ENCODE measurements at regions not wholly inside any gene's neighbourhood (a gene's known extent, or its start where the extent isn't known, plus 50 kb on each side); places are given as distances from the start of the nearest gene placed in this dataset.

- Mint-ChIP-seq H3K27ac (ENCODE audit: unreplicated experiment) (no peak overlapping the region), H3K9me3 (ENCODE audit: unreplicated experiment) (no peaks in the 10 kb centered on the region), H3K27me3 (ENCODE audit: low read depth, unreplicated experiment) (peaks cover 6% of the 10 kb centered on the region), H3K4me3 (ENCODE audit: unreplicated experiment) (no peak overlapping the region), H3K4me1 (ENCODE audit: low read depth, unreplicated experiment) (no peaks in the 10 kb centered on the region), H3K36me3 (ENCODE audit: low read depth, unreplicated experiment) (no peaks in the 10 kb centered on the region)
- Histone ChIP-seq H3K27ac (ENCODE audit: low read depth, low read length) (no peak overlapping the region), H3K36me3 (ENCODE audit: insufficient read depth, low read length) (no peaks in the 10 kb centered on the region), H3K79me2 (ENCODE audit: insufficient read depth, low read length) (no peaks in the 10 kb centered on the region), H3K4me3 (ENCODE audit: insufficient read depth, low read depth, low read length) (no peak overlapping the region), H3K4me1 (ENCODE audit: insufficient read depth, low read length) (no peaks in the 10 kb centered on the region), H2AFZ (ENCODE audit: low read depth, low read length) (no peak overlapping the region), H4K20me1 (ENCODE audit: insufficient read depth, low read length) (no peaks in the 10 kb centered on the region), H3K27me3 (ENCODE audit: insufficient read depth, low read length) (no peaks in the 10 kb centered on the region), H3K9me3 (ENCODE audit: insufficient read depth, low read depth, low read length) (no peaks in the 10 kb centered on the region), H3K9ac (ENCODE audit: low read length) (no peak overlapping the region), H3K4me2 (ENCODE audit: low read length) (no peak overlapping the region)
- DNase-seq (ENCODE audit: low read depth) (no peak), FAIRE-seq (no peak)
- TF ChIP-seq EZH2 (IDR thresholded peaks at IDR 0.05; ENCODE audit: insufficient read depth, low read length), result no peak
Measured at GRCh38 chr2:223122781-223123180, 70.8 kb downstream of the KCNE4 start.

- no peak overlapping the region for H2AFZ ChIP-seq (ENCODE audit: low read depth, low read length)
- H3K36me3 Mint-ChIP-seq (ENCODE audit: low read depth, unreplicated experiment), result no peaks in the 10 kb centered on the region
- H3K27me3 Mint-ChIP-seq (ENCODE audit: low read depth, unreplicated experiment), result peaks cover 4% of the 10 kb centered on the region
- H3K27me3 ChIP-seq (ENCODE audit: insufficient read depth, low read length), result no peaks in the 10 kb centered on the region
- H3K4me3 ChIP-seq (ENCODE audit: insufficient read depth, low read depth, low read length), result no peak overlapping the region
- no peaks in the 10 kb centered on the region for H3K79me2 ChIP-seq (ENCODE audit: insufficient read depth, low read length)
- TF ChIP-seq CTCF (IDR thresholded peaks at IDR 0.05; ENCODE audit: insufficient read depth, low read depth, low read length), result no peak
- no peak for TF ChIP-seq EZH2 (IDR thresholded peaks at IDR 0.05; ENCODE audit: insufficient read depth, low read length)
- no peak overlapping the region for H3K27ac ChIP-seq (ENCODE audit: low read depth, low read length)
- DNase-seq (ENCODE audit: low read depth) (no peak), FAIRE-seq (no peak)
- no peaks in the 10 kb centered on the region for H3K9me3 Mint-ChIP-seq (ENCODE audit: unreplicated experiment)
- H3K36me3 ChIP-seq (ENCODE audit: insufficient read depth, low read length), result no peaks in the 10 kb centered on the region
- H3K4me1 Mint-ChIP-seq (ENCODE audit: low read depth, unreplicated experiment), result no peaks in the 10 kb centered on the region
- no peak overlapping the region for H3K9ac ChIP-seq (ENCODE audit: low read length)
- H3K4me2 ChIP-seq (ENCODE audit: low read length), result no peak overlapping the region
- H3K27ac Mint-ChIP-seq (ENCODE audit: unreplicated experiment), result no peak overlapping the region
- no peaks in the 10 kb centered on the region for H4K20me1 ChIP-seq (ENCODE audit: insufficient read depth, low read length)
- no peaks in the 10 kb centered on the region for H3K9me3 ChIP-seq (ENCODE audit: insufficient read depth, low read depth, low read length)
- no peak overlapping the region for H3K4me3 Mint-ChIP-seq (ENCODE audit: unreplicated experiment)
- no peaks in the 10 kb centered on the region for H3K4me1 ChIP-seq (ENCODE audit: insufficient read depth, low read length)
Measured at GRCh38 chr2:223123855-223124610, 72.0 kb downstream of the KCNE4 start.

GRCh38 chr2:223141606-223142005 lies 89.6 kb downstream of the KCNE4 start:
- H3K9me3 ChIP-seq (ENCODE audit: insufficient read depth, low read depth, low read length), result no peaks in the 10 kb centered on the region

More at GRCh38 chr2:223141606-223142005, 89.6 kb downstream of the KCNE4 start:
- H3K27me3 ChIP-seq (ENCODE audit: insufficient read depth, low read length), result no peaks in the 10 kb centered on the region
- no peak overlapping the region for H3K27ac ChIP-seq (ENCODE audit: low read depth, low read length)
- no peak overlapping the region for H3K9ac ChIP-seq (ENCODE audit: low read length)
- H3K36me3 ChIP-seq (ENCODE audit: insufficient read depth, low read length), result no peaks in the 10 kb centered on the region
- no peaks in the 10 kb centered on the region for H3K79me2 ChIP-seq (ENCODE audit: insufficient read depth, low read length)
- Mint-ChIP-seq H3K4me3 (ENCODE audit: unreplicated experiment) (no peak overlapping the region), H3K9me3 (ENCODE audit: unreplicated experiment) (no peaks in the 10 kb centered on the region), H3K4me1 (ENCODE audit: low read depth, unreplicated experiment) (no peaks in the 10 kb centered on the region), H3K27ac (ENCODE audit: unreplicated experiment) (no peak overlapping the region), H3K27me3 (ENCODE audit: low read depth, unreplicated experiment) (no peaks in the 10 kb centered on the region), H3K36me3 (ENCODE audit: low read depth, unreplicated experiment) (no peaks in the 10 kb centered on the region)
- TF ChIP-seq CTCF (IDR thresholded peaks at IDR 0.05; ENCODE audit: insufficient read depth, low read depth, low read length), result no peak
- no peak for TF ChIP-seq EZH2 (IDR thresholded peaks at IDR 0.05; ENCODE audit: insufficient read depth, low read length)
- no peak for FAIRE-seq
- no peak overlapping the region for H2AFZ ChIP-seq (ENCODE audit: low read depth, low read length)
- no peaks in the 10 kb centered on the region for H3K4me1 ChIP-seq (ENCODE audit: insufficient read depth, low read length)
- no peak for DNase-seq (ENCODE audit: low read depth)
- no peaks in the 10 kb centered on the region for H4K20me1 ChIP-seq (ENCODE audit: insufficient read depth, low read length)
- H3K4me2 ChIP-seq (ENCODE audit: low read length), result no peak overlapping the region
- no peak overlapping the region for H3K4me3 ChIP-seq (ENCODE audit: insufficient read depth, low read depth, low read length)
